ENCODE measurements at regions not wholly inside any gene's neighbourhood (a gene's known extent, or its start where the extent isn't known, plus 50 kb on each side); places are given as distances from the start of the nearest gene placed in this dataset.
"Not testable (repeated sequence)": the region's sequence is repeated elsewhere in the genome, so short reads cannot be mapped to it uniquely, and the experiment has no call there.

DNA sequence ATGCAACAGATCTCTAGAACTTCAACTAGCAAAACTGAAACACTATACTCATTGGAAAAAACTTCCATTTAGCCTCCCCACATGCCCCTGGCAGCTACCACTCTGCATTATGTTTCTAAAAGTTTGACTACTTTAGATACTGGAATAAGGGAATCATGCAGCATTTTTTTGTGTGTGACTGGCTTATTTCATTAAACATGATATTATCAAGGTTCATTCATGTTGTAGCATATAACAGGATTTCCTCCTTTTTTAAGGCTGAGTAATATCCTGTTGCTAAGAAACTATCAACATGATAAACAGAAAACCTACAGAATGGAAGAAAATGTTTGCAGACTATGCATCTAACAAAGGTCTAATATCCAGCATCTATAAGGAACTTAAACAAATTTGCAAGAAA is 597.9 kb downstream of the DMRTA1 start:
- no peak overlapping the region for H3K27ac ChIP-seq
- TF ChIP-seq, protein P1, sequence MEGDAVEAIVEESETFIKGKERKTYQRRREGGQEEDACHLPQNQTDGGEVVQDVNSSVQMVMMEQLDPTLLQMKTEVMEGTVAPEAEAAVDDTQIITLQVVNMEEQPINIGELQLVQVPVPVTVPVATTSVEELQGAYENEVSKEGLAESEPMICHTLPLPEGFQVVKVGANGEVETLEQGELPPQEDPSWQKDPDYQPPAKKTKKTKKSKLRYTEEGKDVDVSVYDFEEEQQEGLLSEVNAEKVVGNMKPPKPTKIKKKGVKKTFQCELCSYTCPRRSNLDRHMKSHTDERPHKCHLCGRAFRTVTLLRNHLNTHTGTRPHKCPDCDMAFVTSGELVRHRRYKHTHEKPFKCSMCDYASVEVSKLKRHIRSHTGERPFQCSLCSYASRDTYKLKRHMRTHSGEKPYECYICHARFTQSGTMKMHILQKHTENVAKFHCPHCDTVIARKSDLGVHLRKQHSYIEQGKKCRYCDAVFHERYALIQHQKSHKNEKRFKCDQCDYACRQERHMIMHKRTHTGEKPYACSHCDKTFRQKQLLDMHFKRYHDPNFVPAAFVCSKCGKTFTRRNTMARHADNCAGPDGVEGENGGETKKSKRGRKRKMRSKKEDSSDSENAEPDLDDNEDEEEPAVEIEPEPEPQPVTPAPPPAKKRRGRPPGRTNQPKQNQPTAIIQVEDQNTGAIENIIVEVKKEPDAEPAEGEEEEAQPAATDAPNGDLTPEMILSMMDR (IDR thresholded peaks at IDR 0.05), result no peak
- TF ChIP-seq ZFX (IDR thresholded peaks at IDR 0.05; ENCODE audit: borderline replicate concordance), result no peak

DNA sequence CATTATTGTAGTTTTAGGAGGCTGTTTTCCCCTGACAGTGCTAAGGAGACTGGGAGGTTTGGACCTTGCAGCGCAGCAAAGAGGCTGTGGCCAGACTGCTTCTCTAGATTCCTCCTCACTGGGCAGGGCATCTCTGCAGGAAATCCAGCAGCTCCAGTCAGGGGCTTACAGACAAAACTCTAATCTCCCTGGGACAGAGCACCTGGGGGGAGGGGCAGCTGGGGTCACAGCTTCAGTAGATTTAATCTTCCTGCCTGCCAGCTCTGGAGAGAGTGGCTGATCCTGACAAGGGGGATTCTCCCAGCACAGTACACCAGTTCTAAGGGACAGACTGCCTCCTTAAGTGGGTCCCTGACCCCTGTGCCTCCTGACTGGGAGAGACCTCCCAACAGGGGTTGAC is 599.4 kb downstream of the DMRTA1 start:
- not testable (repeated sequence) for H3K27ac ChIP-seq

DNA sequence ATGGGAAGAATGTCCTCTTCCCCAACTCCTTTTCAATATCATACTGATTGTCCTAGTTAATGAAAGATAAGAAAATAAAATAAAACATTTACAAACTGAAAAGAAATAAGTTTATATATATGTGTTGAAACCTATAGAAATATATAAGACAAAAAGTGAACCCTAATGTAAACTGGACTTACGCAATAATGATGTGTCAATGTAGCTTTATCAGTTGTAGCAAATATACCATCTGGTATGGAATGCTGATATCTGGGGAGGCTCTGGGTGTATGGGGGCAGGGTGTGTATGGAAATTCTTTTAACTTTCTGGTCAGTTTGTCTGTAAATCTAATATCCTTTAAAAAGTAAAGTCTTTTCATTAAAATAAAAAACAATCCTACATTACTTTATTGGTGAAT is 603.9 kb downstream of the DMRTA1 start:
- no peak for TF ChIP-seq ZFX (IDR thresholded peaks at IDR 0.05; ENCODE audit: borderline replicate concordance)
- TF ChIP-seq, protein P1 (IDR thresholded peaks at IDR 0.05), result no peak
- H3K27ac ChIP-seq, result no peak overlapping the region

DNA sequence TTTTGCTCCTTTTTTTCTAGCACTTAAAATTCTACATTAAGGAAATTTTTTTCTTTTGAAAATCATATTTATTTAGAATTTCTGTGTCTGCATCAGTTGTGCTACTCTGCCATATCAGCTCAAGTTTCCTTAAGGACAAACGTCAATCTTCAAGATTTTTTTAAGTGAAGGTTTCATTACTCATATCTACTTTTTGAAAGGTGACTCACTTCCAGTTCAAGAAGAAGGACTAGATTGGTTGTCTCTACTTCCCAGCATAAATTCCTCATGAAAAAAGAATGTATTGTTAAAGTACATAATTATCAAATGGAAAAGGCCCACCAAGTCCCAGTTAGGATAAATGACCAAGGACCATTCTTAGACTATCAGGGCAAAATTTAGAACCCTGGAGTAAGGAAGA is 626.5 kb downstream of the DMRTA1 start:
- no peak overlapping the region for H3K27ac ChIP-seq

DNA sequence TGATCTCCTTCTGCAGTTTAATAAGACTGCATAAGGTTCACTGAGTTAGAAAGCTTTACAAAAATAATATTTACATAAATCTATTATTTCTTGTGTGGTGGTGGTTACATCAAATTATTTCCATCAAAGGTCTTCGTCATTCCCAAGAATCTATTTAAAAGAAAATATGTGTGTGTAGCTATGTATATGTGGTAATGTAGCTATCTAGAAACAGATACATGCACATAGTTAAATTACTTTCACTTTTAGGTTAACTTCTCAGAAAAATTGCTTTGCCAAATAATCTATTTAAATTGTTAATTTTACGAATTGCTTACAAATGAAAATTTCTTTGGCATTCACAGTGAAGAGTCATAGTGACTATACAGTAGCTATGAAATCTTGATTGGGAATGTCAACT is 633.2 kb downstream of the DMRTA1 start:
- no peak for TF ChIP-seq ZFX (IDR thresholded peaks at IDR 0.05; ENCODE audit: borderline replicate concordance)
- TF ChIP-seq, protein P1 (IDR thresholded peaks at IDR 0.05), result no peak
- no peak overlapping the region for H3K27ac ChIP-seq

More for the DNA sequence above, 626.5 kb downstream of the DMRTA1 start:
- TF ChIP-seq, protein P1 (IDR thresholded peaks at IDR 0.05), result no peak
- TF ChIP-seq ZFX (IDR thresholded peaks at IDR 0.05; ENCODE audit: borderline replicate concordance), result no peak

DNA sequence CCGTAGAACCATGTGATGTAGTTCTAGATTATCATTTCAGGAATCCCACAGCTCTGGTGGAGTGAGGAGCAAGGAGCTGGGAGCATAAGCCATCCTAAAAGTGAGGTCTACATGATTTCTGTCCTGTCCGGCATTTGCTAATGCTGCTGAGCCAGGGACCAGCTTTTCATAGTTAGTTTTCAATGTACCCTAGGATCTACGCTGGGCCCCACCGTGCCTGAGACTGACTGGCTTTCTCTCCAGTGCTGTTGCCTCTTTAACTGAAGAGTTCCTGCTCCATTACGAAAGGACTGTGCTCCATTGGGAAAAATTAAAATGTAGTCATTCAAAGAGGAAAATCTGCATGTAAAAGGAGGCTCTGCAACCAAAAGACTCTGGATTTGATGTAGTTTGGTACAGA is 634.8 kb downstream of the DMRTA1 start:
- TF ChIP-seq, protein P1 (IDR thresholded peaks at IDR 0.05), result no peak
- no peak for TF ChIP-seq ZFX (IDR thresholded peaks at IDR 0.05; ENCODE audit: borderline replicate concordance)
- no peak overlapping the region for H3K27ac ChIP-seq

DNA sequence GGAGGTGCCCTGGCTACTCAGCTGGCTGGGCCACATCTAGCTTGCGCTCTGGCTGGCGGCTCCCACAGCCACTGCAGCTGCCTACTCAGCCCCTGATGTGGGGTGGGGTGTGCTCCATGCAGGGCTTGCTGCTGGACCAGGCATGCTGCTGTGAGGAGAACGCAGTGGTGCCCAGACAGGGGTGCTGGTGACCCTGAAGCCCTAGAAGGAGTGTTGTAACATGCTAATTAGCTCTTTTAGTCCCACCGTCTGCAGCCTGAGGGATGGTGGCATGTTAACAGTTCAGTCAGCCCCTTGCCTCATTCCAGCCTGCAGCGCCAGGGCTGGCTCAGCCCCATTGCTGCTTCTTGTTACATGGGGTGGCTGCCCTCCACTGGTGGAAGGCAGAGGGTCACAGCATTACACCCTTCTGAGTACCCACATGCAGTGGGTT is 642.3 kb downstream of the DMRTA1 start:
- no peak overlapping the region for H3K27ac ChIP-seq
- no peak for TF ChIP-seq ZFX (IDR thresholded peaks at IDR 0.05; ENCODE audit: borderline replicate concordance)
- TF ChIP-seq, protein P1 (IDR thresholded peaks at IDR 0.05), result 0 out of 2 replicates have a peak, but pooled peaks have one; percentile 13

DNA sequence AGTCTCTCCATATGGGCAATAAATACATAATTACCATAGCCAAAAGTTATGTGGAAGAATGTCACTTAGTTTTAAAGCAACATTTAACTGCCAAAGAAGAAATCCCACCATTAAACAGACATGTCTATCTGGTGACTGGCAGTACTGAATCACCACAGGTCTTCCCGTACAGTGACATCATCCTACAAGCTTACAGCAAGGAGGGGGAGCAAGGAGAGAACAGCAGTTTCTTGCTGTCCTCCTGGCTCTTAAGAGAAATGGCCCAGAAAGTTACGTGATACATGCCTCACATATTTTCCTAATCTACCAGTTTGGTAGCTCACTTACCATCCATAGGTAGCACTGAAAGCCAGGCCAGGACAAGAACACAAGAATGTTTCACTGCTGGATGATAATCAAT is 671.0 kb downstream of the DMRTA1 start:
- no peak overlapping the region for H3K27ac ChIP-seq

More for the DNA sequence above, 671.0 kb downstream of the DMRTA1 start:
- TF ChIP-seq, protein P1 (IDR thresholded peaks at IDR 0.05), result no peak
- TF ChIP-seq ZFX (IDR thresholded peaks at IDR 0.05; ENCODE audit: borderline replicate concordance), result no peak
